CMK (cell line): ENCODE measurements at regions not wholly inside any gene's neighbourhood (a gene's known extent, or its start where the extent isn't known, plus 50 kb on each side); places are given as distances from the start of the nearest gene placed in this dataset.
"Not testable (repeated sequence)": the region's sequence is repeated elsewhere in the genome, so short reads cannot be mapped to it uniquely, and the experiment has no call there.

Experiments
- DNase-seq: peaks from one replicate; pipeline ENCODE4 v3.0.0-alpha.2; 2010; ENCODE audit warnings: low read depth

DNA sequence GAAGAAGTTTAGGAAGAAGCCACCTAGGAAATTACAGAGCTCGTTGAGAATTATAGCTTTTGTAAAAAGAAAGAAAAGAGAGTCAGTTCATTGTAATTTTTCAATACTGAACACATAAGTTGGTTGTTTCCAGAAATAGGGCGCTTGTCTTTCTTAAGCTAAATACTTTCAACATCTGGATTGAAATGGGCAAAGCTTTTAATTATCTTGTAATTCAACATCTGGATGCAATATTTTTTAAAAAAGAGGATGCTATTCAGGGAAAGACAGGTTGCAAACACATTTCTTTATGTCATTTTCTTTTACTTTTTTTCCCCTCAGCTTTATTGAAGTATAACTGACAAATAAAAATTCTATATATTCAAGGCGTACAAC lies 100.7 kb upstream of the TRPC7 start:
- DNase-seq = no peak

GRCh38 chr5:136458481-136458880 lies 93.1 kb upstream of the TRPC7 start:
- no peak for DNase-seq

DNA sequence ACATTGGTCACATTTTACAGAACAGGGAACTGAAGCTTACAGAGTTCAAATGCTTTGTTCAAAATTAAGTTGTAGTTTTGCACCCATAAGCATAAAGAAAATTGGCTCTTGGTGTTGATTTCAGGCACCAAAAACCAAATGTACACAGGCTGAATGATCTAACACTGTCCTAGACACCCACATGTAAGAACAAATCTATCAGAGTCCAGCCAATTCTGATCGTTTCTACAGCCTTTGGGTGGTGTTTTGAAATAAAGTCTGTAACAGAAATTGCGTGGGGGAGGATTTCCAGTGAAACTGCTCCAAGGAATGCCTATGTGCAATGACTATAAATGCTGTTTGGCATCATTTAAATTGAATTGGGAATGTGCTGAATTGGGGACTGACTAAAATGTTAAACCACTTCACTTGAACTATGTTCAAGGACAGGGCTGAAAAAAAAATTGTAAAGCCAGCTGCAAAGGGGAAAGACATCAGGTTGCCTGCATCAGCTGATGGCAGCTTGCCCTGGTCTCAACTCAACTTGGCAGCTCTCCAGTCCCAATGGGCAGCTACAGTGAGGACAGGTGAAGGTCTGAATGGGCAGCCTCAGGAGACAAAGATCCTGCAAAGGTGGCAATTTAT lies 92.2 kb upstream of the TRPC7 start:
- DNase-seq = no peak

- no peak for DNase-seq
Observed at GRCh38 chr5:136455409-136455808, 90.1 kb upstream of the TRPC7 start.

- no peak for DNase-seq
Observed at GRCh38 chr5:136453986-136454758, 88.8 kb upstream of the TRPC7 start.

- no peak for DNase-seq
Observed at GRCh38 chr5:136453199-136453598, 87.9 kb upstream of the TRPC7 start.

- DNase-seq = not testable (repeated sequence)
Observed at GRCh38 chr5:136447576-136447975, 82.2 kb upstream of the TRPC7 start.

- DNase-seq = no peak
Observed at GRCh38 chr5:136446565-136446964, 81.2 kb upstream of the TRPC7 start.

- DNase-seq = not testable (repeated sequence)
Observed at GRCh38 chr5:136444099-136444498, 78.8 kb upstream of the TRPC7 start.

- DNase-seq = no peak
Observed at GRCh38 chr5:136439367-136439766, 74.0 kb upstream of the TRPC7 start.

GRCh38 chr5:136435946-136436543 lies 70.7 kb upstream of the TRPC7 start:
- no peak for DNase-seq

GRCh38 chr5:136434795-136435194 lies 69.5 kb upstream of the TRPC7 start:
- no peak for DNase-seq

DNA sequence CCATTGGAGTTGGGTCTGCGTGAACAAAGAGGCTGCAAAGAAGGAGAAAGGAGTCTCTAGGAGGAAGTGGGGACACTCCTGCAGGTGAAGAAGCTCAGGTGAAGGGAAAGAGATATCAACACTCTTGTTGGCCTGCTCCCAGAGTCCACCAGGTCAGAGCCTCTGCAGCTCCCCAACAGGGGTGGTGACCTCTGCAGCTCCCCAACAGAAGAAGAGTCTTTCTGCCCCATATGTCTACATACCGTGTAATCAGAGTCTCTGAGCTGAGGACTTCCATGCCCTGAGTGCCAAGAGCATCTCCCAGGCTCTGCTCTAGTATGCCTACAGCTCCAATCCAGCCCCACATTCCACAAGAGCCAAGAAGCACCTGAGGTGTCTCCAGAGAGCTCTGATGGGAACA lies 67.4 kb upstream of the TRPC7 start:
- DNase-seq = no peak

DNA sequence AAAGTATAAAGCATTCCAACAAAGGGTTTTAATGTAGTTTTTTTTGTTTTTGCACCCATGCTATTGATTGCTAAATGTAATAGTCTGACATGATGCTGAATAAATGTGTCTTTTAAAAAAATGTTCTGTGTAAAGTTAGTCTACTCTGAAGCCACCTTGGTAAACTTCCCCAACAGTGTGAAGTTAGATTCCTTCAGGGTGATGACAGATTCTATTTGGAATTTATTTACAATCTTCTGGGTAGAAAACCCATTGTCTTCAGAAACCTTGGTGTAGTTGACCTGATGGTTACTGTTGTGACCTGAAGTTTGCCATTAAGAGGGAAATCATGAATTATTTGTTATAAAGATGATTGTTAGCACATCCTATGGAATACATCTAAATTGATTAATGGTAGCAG lies 64.7 kb upstream of the TRPC7 start:
- no peak for DNase-seq

DNA sequence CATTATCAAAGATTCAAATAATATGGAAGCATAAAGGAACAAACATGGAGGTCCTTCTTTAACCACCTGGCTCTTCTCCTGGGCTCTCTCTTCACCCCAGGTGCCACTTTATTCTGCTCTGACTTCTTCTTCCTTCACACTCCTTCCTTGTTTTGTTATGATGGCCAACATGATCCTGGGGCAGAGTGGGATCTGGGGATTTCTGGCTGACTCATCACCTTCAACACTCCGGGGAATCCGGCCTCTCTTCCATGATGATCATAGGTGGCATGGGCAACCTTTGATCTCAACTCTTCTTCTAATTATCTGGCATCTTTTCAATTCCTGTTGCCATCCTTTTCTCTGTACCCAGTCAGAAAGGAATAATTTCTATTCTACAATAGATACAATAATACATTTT lies 62.1 kb upstream of the TRPC7 start:
- DNase-seq = no peak

- no peak for DNase-seq
Observed at GRCh38 chr5:136425921-136426320, 60.6 kb upstream of the TRPC7 start.

DNA sequence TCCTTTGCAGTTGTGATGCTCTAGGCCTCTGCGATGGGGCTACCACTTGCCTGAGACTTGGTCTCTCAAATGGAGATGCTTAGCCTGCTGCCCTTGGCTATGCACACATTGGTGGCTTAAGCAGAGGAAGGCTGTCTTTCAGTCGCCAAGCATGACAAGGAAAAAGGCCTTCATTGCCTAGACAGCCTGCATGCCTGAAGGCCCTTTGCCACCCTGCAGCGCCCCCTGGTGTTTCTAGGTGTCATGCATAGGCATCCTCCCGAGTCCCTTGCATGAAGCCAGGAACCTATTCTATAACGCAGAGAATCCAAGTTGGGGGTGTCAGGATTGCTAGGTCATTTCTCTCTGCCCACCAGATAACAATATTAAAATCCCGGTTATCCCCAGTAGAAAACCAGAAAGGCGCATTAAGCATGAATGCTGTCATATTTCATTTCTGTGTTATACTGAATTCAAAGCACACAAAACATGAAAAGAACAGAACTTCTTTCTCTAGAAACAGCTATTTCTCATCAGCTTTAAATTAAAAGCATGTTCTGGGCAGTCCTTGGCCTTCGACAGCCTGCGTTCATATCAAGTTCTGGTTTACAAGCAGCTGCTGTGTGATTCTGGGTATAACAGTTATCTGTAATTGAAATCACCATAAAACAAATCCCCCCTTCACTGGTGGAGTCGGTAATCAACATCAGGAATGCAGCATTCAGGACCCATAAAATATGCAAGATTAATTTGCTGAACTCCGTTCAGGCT lies 59.7 kb upstream of the TRPC7 start:
- peak; percentile 46 for DNase-seq

- DNase-seq = no peak
Observed at GRCh38 chr5:136423944-136424606, 58.7 kb upstream of the TRPC7 start.

DNA sequence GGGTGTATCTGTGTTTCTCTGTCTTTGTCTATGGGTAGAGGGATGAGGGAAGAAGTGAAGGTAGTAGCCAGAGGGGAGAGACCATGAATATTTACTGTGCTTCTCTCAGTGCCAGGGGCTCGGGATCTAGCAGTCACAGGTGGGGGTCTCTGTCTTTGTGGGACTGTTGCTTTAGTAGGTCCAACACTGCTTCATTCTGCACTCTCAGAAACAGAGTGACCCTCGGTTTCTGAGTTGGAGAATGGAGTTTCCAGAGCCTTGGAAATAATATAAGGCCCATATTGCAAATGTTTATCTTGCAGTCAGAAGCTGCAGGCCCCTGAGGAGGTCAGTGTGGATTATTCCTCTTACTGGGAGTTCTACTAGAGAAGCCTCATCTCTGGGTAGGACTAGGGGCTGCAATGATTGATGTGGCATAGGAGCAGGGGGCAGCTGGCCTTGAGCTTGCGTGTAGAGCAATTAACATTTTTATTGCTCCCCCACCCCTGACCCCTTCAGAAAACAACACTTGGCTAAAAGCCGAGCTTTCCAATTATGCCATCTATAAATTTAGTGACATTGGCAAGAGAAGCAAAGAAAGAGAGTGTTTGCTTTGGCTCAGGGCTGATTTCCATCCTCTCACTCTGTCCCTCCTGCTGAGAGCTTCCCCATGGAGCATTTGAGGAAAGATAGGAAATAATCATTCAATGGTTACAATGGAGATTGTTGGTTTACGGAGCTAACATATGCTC lies 55.0 kb upstream of the TRPC7 start:
- no peak for DNase-seq

- no peak for DNase-seq
Observed at GRCh38 chr5:136418301-136418700, 53.0 kb upstream of the TRPC7 start.
